ENCODE measurements at regions not wholly inside any gene's neighbourhood (a gene's known extent, or its start where the extent isn't known, plus 50 kb on each side); places are given as distances from the start of the nearest gene placed in this dataset.

GRCh38 chr13:107900775-107901174, 314.6 kb downstream of the LIG4 start:
- CTCF ChIA-PET: interaction anchor here (0.6 kb wide), 1 partner anchor 293 kb away, joined by 3 read pairs; no protein-coding TSS in a partner anchor
- Histone ChIP-seq H3F3A (replicated peaks; ENCODE audit: insufficient read depth) (no peaks in the 10 kb centered on the region), H4K20me1 (ENCODE audit: insufficient read depth) (no peaks in the 10 kb centered on the region), H2AFZ (ENCODE audit: low read depth) (no peak overlapping the region), H3K9me3 (no peaks in the 10 kb centered on the region), H3K4me1 (ENCODE audit: control insufficient read depth in 1 of 2, insufficient read depth in 2 of 2, low read depth in 1 of 2, low read length in 1 of 2) (no peaks in the 10 kb centered on the region), H3K4me2 (no peak overlapping the region), H3K79me2 (ENCODE audit: insufficient read depth) (no peaks in the 10 kb centered on the region), H3K4me3 (ENCODE audit: low read depth in 2 of 2, low read length in 1 of 2) (no peak overlapping the region), H3K9ac (no peak overlapping the region), H3K27ac (ENCODE audit: low read depth in 2 of 2, low read length in 1 of 2) (no peak overlapping the region), H3K36me3 (replicated peaks in 1 of 2; ENCODE audit: control insufficient read depth in 1 of 2, insufficient read depth in 2 of 2, low read length in 1 of 2) (no peaks in the 10 kb centered on the region), H3K9me2 (no peaks in the 10 kb centered on the region), H3K27me3 (ENCODE audit: insufficient read depth) (no peaks in the 10 kb centered on the region)
- POLR2A ChIA-PET: no interaction called here
- 35% methylated on average over 2 of the region's 2 CpGs for WGBS (ENCODE audit: low lambda C conversion rate)
- DNase-seq: no peak
- TF ChIP-seq SMC3 (IDR thresholded peaks at IDR 0.05; ENCODE audit: low read depth, low read length) (no peak), NFIC (IDR thresholded peaks at IDR 0.05; ENCODE audit: borderline replicate concordance) (no peak), FOSL2 (IDR thresholded peaks at IDR 0.05; ENCODE audit: borderline replicate concordance, low read depth) (no peak), MXI1 (IDR thresholded peaks at IDR 0.05; ENCODE audit: low read depth, low read length) (no peak), ZBTB33 (IDR thresholded peaks at IDR 0.05; ENCODE audit: borderline replicate concordance, low read depth) (no peak), JUND (IDR thresholded peaks at IDR 0.05) (no peak), NRF1 (IDR thresholded peaks at IDR 0.05; ENCODE audit: low read depth, low read length) (no peak), POLR2AphosphoS5 (IDR thresholded peaks at IDR 0.05; ENCODE audit: low read depth, low read length) (no peak), GABPA (IDR thresholded peaks at IDR 0.05; ENCODE audit: low read depth) (no peak), ELF1 (IDR thresholded peaks at IDR 0.05) (no peak), USF1 (IDR thresholded peaks at IDR 0.05; ENCODE audit: borderline replicate concordance, low read depth) (no peak), TAF1 (IDR thresholded peaks at IDR 0.05; ENCODE audit: borderline replicate concordance, low read depth, low read length) (no peak), TCF12 (IDR thresholded peaks at IDR 0.05) (no peak), GATA2 (CRISPR knock-in tag; IDR thresholded peaks at IDR 0.05) (no peak), EZH2phosphoT487 (IDR thresholded peaks at IDR 0.05; ENCODE audit: borderline replicate concordance, low read depth) (no peak), EP300 (IDR thresholded peaks at IDR 0.05; ENCODE audit: borderline replicate concordance in 1 of 2, low read depth in 1 of 2, low read length in 1 of 2) (no peak)
- TF ChIP-seq, protein P1, sequence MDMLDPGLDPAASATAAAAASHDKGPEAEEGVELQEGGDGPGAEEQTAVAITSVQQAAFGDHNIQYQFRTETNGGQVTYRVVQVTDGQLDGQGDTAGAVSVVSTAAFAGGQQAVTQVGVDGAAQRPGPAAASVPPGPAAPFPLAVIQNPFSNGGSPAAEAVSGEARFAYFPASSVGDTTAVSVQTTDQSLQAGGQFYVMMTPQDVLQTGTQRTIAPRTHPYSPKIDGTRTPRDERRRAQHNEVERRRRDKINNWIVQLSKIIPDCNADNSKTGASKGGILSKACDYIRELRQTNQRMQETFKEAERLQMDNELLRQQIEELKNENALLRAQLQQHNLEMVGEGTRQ (IDR thresholded peaks at IDR 0.05; ENCODE audit: borderline replicate concordance, low read depth, low read length): no peak
- TF ChIP-seq, protein P2, sequence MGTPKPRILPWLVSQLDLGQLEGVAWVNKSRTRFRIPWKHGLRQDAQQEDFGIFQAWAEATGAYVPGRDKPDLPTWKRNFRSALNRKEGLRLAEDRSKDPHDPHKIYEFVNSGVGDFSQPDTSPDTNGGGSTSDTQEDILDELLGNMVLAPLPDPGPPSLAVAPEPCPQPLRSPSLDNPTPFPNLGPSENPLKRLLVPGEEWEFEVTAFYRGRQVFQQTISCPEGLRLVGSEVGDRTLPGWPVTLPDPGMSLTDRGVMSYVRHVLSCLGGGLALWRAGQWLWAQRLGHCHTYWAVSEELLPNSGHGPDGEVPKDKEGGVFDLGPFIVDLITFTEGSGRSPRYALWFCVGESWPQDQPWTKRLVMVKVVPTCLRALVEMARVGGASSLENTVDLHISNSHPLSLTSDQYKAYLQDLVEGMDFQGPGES (IDR thresholded peaks at IDR 0.05; ENCODE audit: low read depth, low read length): no peak
- TF ChIP-seq, protein P3, sequence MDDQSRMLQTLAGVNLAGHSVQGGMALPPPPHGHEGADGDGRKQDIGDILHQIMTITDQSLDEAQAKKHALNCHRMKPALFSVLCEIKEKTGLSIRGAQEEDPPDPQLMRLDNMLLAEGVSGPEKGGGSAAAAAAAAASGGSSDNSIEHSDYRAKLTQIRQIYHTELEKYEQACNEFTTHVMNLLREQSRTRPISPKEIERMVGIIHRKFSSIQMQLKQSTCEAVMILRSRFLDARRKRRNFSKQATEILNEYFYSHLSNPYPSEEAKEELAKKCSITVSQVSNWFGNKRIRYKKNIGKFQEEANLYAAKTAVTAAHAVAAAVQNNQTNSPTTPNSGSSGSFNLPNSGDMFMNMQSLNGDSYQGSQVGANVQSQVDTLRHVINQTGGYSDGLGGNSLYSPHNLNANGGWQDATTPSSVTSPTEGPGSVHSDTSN (IDR thresholded peaks at IDR 0.05): no peak
- TF ChIP-seq, protein P4, sequence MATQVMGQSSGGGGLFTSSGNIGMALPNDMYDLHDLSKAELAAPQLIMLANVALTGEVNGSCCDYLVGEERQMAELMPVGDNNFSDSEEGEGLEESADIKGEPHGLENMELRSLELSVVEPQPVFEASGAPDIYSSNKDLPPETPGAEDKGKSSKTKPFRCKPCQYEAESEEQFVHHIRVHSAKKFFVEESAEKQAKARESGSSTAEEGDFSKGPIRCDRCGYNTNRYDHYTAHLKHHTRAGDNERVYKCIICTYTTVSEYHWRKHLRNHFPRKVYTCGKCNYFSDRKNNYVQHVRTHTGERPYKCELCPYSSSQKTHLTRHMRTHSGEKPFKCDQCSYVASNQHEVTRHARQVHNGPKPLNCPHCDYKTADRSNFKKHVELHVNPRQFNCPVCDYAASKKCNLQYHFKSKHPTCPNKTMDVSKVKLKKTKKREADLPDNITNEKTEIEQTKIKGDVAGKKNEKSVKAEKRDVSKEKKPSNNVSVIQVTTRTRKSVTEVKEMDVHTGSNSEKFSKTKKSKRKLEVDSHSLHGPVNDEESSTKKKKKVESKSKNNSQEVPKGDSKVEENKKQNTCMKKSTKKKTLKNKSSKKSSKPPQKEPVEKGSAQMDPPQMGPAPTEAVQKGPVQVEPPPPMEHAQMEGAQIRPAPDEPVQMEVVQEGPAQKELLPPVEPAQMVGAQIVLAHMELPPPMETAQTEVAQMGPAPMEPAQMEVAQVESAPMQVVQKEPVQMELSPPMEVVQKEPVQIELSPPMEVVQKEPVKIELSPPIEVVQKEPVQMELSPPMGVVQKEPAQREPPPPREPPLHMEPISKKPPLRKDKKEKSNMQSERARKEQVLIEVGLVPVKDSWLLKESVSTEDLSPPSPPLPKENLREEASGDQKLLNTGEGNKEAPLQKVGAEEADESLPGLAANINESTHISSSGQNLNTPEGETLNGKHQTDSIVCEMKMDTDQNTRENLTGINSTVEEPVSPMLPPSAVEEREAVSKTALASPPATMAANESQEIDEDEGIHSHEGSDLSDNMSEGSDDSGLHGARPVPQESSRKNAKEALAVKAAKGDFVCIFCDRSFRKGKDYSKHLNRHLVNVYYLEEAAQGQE (IDR thresholded peaks at IDR 0.05; ENCODE audit: low read depth, low read length): no peak
